Right atrium auricular region (tissue), 2 donors: ENCODE measurements at regions not wholly inside any gene's neighbourhood (a gene's known extent, or its start where the extent isn't known, plus 50 kb on each side); places are given as distances from the start of the nearest gene placed in this dataset.

Experiments used
- DNase-seq: peaks from one replicate; pipeline ENCODE4 v3.0.0-alpha.2; 2019; ENCODE audit warnings: low spot score
- H3K27ac ChIP-seq, 2 donors: fragments of 200-600 bp; sonication (generic); 1 replicate in 1 of 2; 2 replicates in 1 of 2; pipeline ENCODE4 v1.5.1; 2016 to 2019
- H3K27me3 ChIP-seq, 2 donors: fragments of 200-600 bp; sonication (generic); one replicate each; pipeline versions ENCODE4 v1.5.1 to v1.6.0; 2017 to 2019
- H3K36me3 ChIP-seq: fragments of 200-600 bp; sonication (generic); one replicate; pipeline ENCODE4 v1.5.1; 2016
- H3K4me1 ChIP-seq, 2 donors: fragments of 200-600 bp; sonication (generic); one replicate each; pipeline versions ENCODE4 v1.5.1 to v1.6.0; 2017 to 2019
- H3K4me3 ChIP-seq, 2 donors: fragments of 200-600 bp; sonication (generic); 1 replicate in 1 of 2; 2 replicates in 1 of 2; pipeline ENCODE4 v1.5.1; 2017 to 2019; ENCODE audit warnings: mild to moderate bottlenecking in 1 of 2, moderate library complexity in 1 of 2
- H3K9me3 ChIP-seq, 2 donors: fragments of 200-600 bp; sonication (generic); one replicate each; pipeline ENCODE4 v1.5.1; 2019
- TF ChIP-seq, protein P1 (sequence below), 2 donors: fragments of 200-600 bp; sonication (generic); IDR thresholded peaks; one replicate each; pipeline ENCODE4 v1.5.1; 2019; ENCODE audit warnings: antibody characterized with exemption in 2 of 2

DNA sequence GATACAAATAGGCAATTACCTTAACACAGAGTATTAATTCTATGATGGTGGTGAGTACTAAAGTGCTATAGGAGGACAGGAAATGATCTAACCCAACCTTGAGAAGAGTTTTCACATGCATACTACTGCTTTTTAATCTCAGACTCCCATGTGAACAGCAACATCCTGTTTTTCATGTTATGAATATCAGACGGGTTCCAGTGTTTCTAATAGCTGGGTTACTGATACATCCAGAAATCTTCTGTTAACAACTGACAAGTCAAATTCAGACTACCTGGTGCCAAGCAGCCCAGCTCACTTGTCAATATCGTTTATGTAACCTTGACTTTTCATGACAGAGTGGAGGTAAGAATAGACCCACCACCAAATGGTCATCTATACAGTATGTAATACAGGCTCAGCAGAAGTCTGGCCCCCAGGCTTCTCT is 220.2 kb upstream of the COL8A1 start:
- Histone ChIP-seq H3K9me3 (no peaks in the 10 kb centered on the region), H3K27me3 (no peaks in the 10 kb centered on the region), H3K4me3 (no peak overlapping the region), H3K27ac (no peak overlapping the region), H3K36me3 (no peaks in the 10 kb centered on the region), H3K4me1 (no peaks in the 10 kb centered on the region)
- DNase-seq, result no peak
- TF ChIP-seq, protein P1, sequence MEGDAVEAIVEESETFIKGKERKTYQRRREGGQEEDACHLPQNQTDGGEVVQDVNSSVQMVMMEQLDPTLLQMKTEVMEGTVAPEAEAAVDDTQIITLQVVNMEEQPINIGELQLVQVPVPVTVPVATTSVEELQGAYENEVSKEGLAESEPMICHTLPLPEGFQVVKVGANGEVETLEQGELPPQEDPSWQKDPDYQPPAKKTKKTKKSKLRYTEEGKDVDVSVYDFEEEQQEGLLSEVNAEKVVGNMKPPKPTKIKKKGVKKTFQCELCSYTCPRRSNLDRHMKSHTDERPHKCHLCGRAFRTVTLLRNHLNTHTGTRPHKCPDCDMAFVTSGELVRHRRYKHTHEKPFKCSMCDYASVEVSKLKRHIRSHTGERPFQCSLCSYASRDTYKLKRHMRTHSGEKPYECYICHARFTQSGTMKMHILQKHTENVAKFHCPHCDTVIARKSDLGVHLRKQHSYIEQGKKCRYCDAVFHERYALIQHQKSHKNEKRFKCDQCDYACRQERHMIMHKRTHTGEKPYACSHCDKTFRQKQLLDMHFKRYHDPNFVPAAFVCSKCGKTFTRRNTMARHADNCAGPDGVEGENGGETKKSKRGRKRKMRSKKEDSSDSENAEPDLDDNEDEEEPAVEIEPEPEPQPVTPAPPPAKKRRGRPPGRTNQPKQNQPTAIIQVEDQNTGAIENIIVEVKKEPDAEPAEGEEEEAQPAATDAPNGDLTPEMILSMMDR (IDR thresholded peaks at IDR 0.05), result no peak

DNA sequence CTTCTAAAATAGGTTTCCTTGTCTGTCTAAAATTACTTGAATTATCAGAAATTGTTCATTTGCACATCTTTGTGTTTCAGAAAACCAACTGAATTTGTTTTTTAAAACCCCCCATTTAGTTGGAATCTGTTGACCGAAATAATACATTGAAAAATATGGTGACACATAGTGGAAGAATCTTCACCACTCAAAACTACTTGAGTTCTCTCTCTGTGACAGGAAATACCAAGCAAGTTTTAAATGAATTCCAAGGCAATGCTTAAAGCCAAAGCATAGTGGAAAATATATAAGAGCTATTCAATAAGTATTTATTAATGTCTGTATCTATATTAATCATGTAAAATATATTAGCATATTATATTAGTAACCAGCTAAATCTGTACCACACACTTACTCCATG is 224.9 kb upstream of the COL8A1 start:
- H3K9me3 ChIP-seq, result no peaks in the 10 kb centered on the region
- no peak overlapping the region for H3K27ac ChIP-seq
- H3K36me3 ChIP-seq, result no peaks in the 10 kb centered on the region
- H3K4me1 ChIP-seq, result no peaks in the 10 kb centered on the region
- no peak for DNase-seq
- no peak overlapping the region for H3K4me3 ChIP-seq
- TF ChIP-seq, protein P1 (IDR thresholded peaks at IDR 0.05), result no peak
- H3K27me3 ChIP-seq, result no peaks in the 10 kb centered on the region

GRCh38 chr3:99410789-99411311 is 227.5 kb upstream of the COL8A1 start:
- H3K4me3 ChIP-seq, result no peak overlapping the region
- no peaks in the 10 kb centered on the region for H3K9me3 ChIP-seq
- no peak for DNase-seq
- H3K27ac ChIP-seq, result no peak overlapping the region
- no peaks in the 10 kb centered on the region for H3K27me3 ChIP-seq
- TF ChIP-seq, protein P1 (IDR thresholded peaks at IDR 0.05), result no peak
- H3K36me3 ChIP-seq, result no peaks in the 10 kb centered on the region
- no peaks in the 10 kb centered on the region for H3K4me1 ChIP-seq

- Histone ChIP-seq H3K36me3 (no peaks in the 10 kb centered on the region), H3K9me3 (no peaks in the 10 kb centered on the region), H3K27me3 (no peaks in the 10 kb centered on the region), H3K27ac (no peak overlapping the region), H3K4me1 (no peaks in the 10 kb centered on the region), H3K4me3 (no peak overlapping the region)
- no peak for DNase-seq
- TF ChIP-seq, protein P1 (IDR thresholded peaks at IDR 0.05), result no peak
Observed at GRCh38 chr3:99409961-99410360, 228.4 kb upstream of the COL8A1 start.

GRCh38 chr3:99407257-99407656 is 231.1 kb upstream of the COL8A1 start:
- Histone ChIP-seq H3K4me3 (no peak overlapping the region), H3K4me1 (no peaks in the 10 kb centered on the region), H3K36me3 (no peaks in the 10 kb centered on the region), H3K27me3 (no peaks in the 10 kb centered on the region), H3K9me3 (no peaks in the 10 kb centered on the region), H3K27ac (no peak overlapping the region)
- no peak for DNase-seq
- TF ChIP-seq, protein P1 (IDR thresholded peaks at IDR 0.05), result no peak

- Histone ChIP-seq H3K9me3 (peaks cover 0 to 2% of the 10 kb centered on the region in 2 donors), H3K4me3 (no peak overlapping the region), H3K36me3 (no peaks in the 10 kb centered on the region), H3K27me3 (no peaks in the 10 kb centered on the region), H3K27ac (no peak overlapping the region), H3K4me1 (no peaks in the 10 kb centered on the region)
- TF ChIP-seq, protein P1 (IDR thresholded peaks at IDR 0.05), result no peak
- DNase-seq, result no peak
Observed at GRCh38 chr3:99402755-99403154, 235.6 kb upstream of the COL8A1 start.
